Smooth muscle cell (in vitro differentiated cells): ENCODE measurements at regions not wholly inside any gene's neighbourhood (a gene's known extent, or its start where the extent isn't known, plus 50 kb on each side); places are given as distances from the start of the nearest gene placed in this dataset.

ENCODE experiments used
- DNase-seq: peaks from one replicate; lab custom pipeline; 2025; ENCODE audit not compliant: unreplicated experiment; lab: John Stamatoyannopoulos, UW
- H2AFZ ChIP-seq: fragments of 200-600 bp; sonication (generic); 2 replicates; pipeline ENCODE4 v1.6.0; 2016; ENCODE audit warnings: antibody characterized with exemption, low read depth, mild to moderate bottlenecking
- H3F3A ChIP-seq: fragments of 200-600 bp; sonication (generic); 2 replicates; pipeline ENCODE4 v1.6.0; 2017; ENCODE audit warnings: antibody characterized with exemption, low read depth
- H3K27ac ChIP-seq: fragments of 200-600 bp; sonication (generic); 2 replicates; pipeline ENCODE4 v1.5.1; 2016; ENCODE audit warnings: low read depth, mild to moderate bottlenecking
- H3K27me3 ChIP-seq: fragments of 200-600 bp; sonication (generic); 2 replicates; pipeline ENCODE4 v1.6.1; 2016; ENCODE audit warnings: low read depth, mild to moderate bottlenecking
- H3K36me3 ChIP-seq: fragments of 200-600 bp; sonication (generic); 2 replicates; pipeline ENCODE4 v1.5.1; 2016; ENCODE audit warnings: low read depth
- H3K4me1 ChIP-seq: fragments of 200-600 bp; sonication (generic); 2 replicates; pipeline ENCODE4 v1.5.1; 2016; ENCODE audit warnings: low read depth
- H3K4me2 ChIP-seq: fragments of 200-600 bp; sonication (generic); 2 replicates; pipeline ENCODE4 v1.6.0; 2016; ENCODE audit warnings: mild to moderate bottlenecking
- H3K4me3 ChIP-seq: fragments of 200-600 bp; sonication (generic); 2 replicates; pipeline ENCODE4 v1.5.1; 2016; ENCODE audit warnings: mild to moderate bottlenecking
- H3K79me2 ChIP-seq: fragments of 200-600 bp; sonication (generic); 2 replicates; pipeline ENCODE4 v1.6.0; 2016; ENCODE audit warnings: low read depth, mild to moderate bottlenecking
- H3K9ac ChIP-seq: fragments of 200-600 bp; sonication (generic); 2 replicates; pipeline ENCODE4 v1.6.0; 2016; ENCODE audit warnings: low read depth
- H3K9me3 ChIP-seq: fragments of 200-600 bp; sonication (generic); replicated peaks from 2 replicates; pipeline ENCODE4 v1.5.1; 2016; ENCODE audit warnings: low read depth
- H4K20me1 ChIP-seq: fragments of 200-600 bp; sonication (generic); 2 replicates; pipeline ENCODE4 v1.6.0; 2016; ENCODE audit warnings: low read depth
- WGBS: methylation state at CpG from one replicate; pipeline ENCODE4 v1.1.7; 2016; ENCODE audit warnings: low lambda C conversion rate; 5-methylcytosine and 5-hydroxymethylcytosine counted together
- TF ChIP-seq, protein P1 (sequence below): fragments of 200-600 bp; sonication (generic); IDR thresholded peaks from 2 replicates; pipeline ENCODE4 v1.5.1; 2017; ENCODE audit warnings: borderline replicate concordance, mild to moderate bottlenecking, antibody characterized with exemption; ENCODE audit not compliant: insufficient read depth, poor library complexity, severe bottlenecking

GRCh38 chr3:160081958-160082533 lies 93.4 kb downstream of the IL12A start:
- Histone ChIP-seq H3K79me2 (no peaks in the 10 kb centered on the region), H3K9me3 (no peaks in the 10 kb centered on the region), H4K20me1 (no peaks in the 10 kb centered on the region), H3F3A (no peaks in the 10 kb centered on the region), H3K36me3 (no peaks in the 10 kb centered on the region), H3K4me1 (no peaks in the 10 kb centered on the region), H3K27ac (no peak overlapping the region), H3K9ac (no peak overlapping the region), H3K27me3 (no peaks in the 10 kb centered on the region), H3K4me3 (no peak overlapping the region), H3K4me2 (no peak overlapping the region), H2AFZ (no peak overlapping the region)
- no peak for DNase-seq
- TF ChIP-seq, protein P1, sequence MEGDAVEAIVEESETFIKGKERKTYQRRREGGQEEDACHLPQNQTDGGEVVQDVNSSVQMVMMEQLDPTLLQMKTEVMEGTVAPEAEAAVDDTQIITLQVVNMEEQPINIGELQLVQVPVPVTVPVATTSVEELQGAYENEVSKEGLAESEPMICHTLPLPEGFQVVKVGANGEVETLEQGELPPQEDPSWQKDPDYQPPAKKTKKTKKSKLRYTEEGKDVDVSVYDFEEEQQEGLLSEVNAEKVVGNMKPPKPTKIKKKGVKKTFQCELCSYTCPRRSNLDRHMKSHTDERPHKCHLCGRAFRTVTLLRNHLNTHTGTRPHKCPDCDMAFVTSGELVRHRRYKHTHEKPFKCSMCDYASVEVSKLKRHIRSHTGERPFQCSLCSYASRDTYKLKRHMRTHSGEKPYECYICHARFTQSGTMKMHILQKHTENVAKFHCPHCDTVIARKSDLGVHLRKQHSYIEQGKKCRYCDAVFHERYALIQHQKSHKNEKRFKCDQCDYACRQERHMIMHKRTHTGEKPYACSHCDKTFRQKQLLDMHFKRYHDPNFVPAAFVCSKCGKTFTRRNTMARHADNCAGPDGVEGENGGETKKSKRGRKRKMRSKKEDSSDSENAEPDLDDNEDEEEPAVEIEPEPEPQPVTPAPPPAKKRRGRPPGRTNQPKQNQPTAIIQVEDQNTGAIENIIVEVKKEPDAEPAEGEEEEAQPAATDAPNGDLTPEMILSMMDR: no peak
- 82% methylated on average over 2 of the region's 2 CpGs for WGBS

DNA sequence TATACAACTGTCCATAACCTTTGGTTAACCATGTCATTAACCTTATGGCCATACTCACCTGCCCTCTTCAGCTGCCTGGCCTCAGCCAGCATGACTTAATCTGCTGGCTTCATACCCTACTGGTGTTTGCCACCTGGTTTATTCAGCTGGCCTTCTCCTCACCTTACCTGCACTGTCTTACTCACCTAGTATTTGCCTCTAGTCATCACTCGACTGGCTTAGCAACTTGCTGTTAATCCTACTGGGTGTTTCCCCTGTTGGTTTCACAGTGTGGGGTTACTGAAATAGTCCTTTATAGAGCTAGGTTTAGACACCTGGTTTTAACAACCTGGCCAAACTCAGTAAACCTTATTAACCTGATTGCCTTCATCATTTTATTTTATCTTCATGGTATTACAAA lies 96.4 kb downstream of the IL12A start:
- no peaks in the 10 kb centered on the region for H3K4me1 ChIP-seq
- H3K9me3 ChIP-seq: no peaks in the 10 kb centered on the region
- no peak overlapping the region for H3K4me2 ChIP-seq
- no peak for DNase-seq
- H3K27me3 ChIP-seq: no peaks in the 10 kb centered on the region
- no peaks in the 10 kb centered on the region for H4K20me1 ChIP-seq
- no peaks in the 10 kb centered on the region for H3K36me3 ChIP-seq
- H2AFZ ChIP-seq: no peak overlapping the region
- H3K4me3 ChIP-seq: no peak overlapping the region
- no peak overlapping the region for H3K9ac ChIP-seq
- no peaks in the 10 kb centered on the region for H3K79me2 ChIP-seq
- no peak overlapping the region for H3K27ac ChIP-seq
- 84% methylated on average over 1 of the region's 1 CpG for WGBS
- no peaks in the 10 kb centered on the region for H3F3A ChIP-seq
- TF ChIP-seq, protein P1: no peak

- Histone ChIP-seq H3K4me2 (no peak overlapping the region), H3K4me3 (no peak overlapping the region), H3K4me1 (no peaks in the 10 kb centered on the region), H3K79me2 (no peaks in the 10 kb centered on the region), H3K27ac (no peak overlapping the region), H4K20me1 (no peaks in the 10 kb centered on the region), H2AFZ (no peak overlapping the region), H3K27me3 (no peaks in the 10 kb centered on the region), H3K9ac (no peak overlapping the region), H3K9me3 (no peaks in the 10 kb centered on the region), H3K36me3 (no peaks in the 10 kb centered on the region), H3F3A (no peaks in the 10 kb centered on the region)
- 94% methylated on average over 3 of the region's 3 CpGs for WGBS
- TF ChIP-seq, protein P1: no peak
- no peak for DNase-seq
These were observed 100.0 kb downstream of the IL12A start for GRCh38 chr3:160088492-160089137.

DNA sequence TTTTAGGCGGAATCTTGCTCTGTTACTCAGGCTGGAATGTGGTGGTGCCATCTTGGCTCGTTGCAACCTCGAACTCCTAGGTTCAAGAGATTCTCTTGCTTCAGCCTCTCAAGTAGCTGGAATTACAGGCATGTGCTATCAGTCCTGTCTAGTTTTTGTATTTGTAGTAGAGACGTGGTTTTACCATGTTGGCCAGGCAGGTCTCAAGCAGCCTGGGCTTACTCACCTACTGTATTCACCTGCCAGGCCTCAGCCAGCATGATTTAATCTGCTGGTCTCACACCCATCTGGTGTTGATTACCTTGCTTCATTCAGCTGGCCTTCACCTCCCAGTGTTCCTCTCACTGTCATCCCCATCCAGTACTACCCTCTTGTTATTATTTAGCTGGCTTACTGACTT lies 102.0 kb downstream of the IL12A start:
- no peak for DNase-seq
- H3K9me3 ChIP-seq: no peaks in the 10 kb centered on the region
- H3K27me3 ChIP-seq: no peaks in the 10 kb centered on the region
- no peaks in the 10 kb centered on the region for H3F3A ChIP-seq
- no peaks in the 10 kb centered on the region for H3K4me1 ChIP-seq
- no peak overlapping the region for H3K27ac ChIP-seq
- 90% methylated on average over 4 of the region's 4 CpGs for WGBS
- no peaks in the 10 kb centered on the region for H3K79me2 ChIP-seq
- no peaks in the 10 kb centered on the region for H3K36me3 ChIP-seq
- H3K4me2 ChIP-seq: no peak overlapping the region
- H3K4me3 ChIP-seq: no peak overlapping the region
- TF ChIP-seq, protein P1: no peak
- H4K20me1 ChIP-seq: no peaks in the 10 kb centered on the region
- H2AFZ ChIP-seq: no peak overlapping the region
- H3K9ac ChIP-seq: no peak overlapping the region
